H9 (cell line): ENCODE measurements at regions not wholly inside any gene's neighbourhood (a gene's known extent, or its start where the extent isn't known, plus 50 kb on each side); places are given as distances from the start of the nearest gene placed in this dataset.

ENCODE experiments used
- DNase-seq: peaks from one replicate; pipeline ENCODE4 v3.0.0-alpha.2; 2017
- H2AFZ ChIP-seq: one replicate; pipeline ENCODE4 v1.6.1; 2013; ENCODE audit warnings: mild to moderate bottlenecking, low read length, control low read depth, moderate library complexity
- H2AK5ac ChIP-seq: 2 replicates; pipeline ENCODE4 v1.6.1; 2013; ENCODE audit warnings: low read length, control low read depth, mixed read lengths; ENCODE audit not compliant: insufficient read length
- H2BK120ac ChIP-seq: one replicate; pipeline ENCODE4 v1.6.1; 2013; ENCODE audit warnings: low read depth, mild to moderate bottlenecking, low read length, control low read depth, inconsistent platforms; ENCODE audit not compliant: poor library complexity, severe bottlenecking
- H2BK12ac ChIP-seq: 2 replicates; pipeline ENCODE4 v1.6.1; 2013; ENCODE audit warnings: low read length, control low read depth, mixed read lengths, low read depth; ENCODE audit not compliant: insufficient read length
- H2BK15ac ChIP-seq: 2 replicates; pipeline ENCODE4 v1.6.1; 2013; ENCODE audit warnings: low read depth, low read length, control low read depth
- H2BK20ac ChIP-seq: one replicate; pipeline ENCODE4 v1.6.1; 2013; ENCODE audit warnings: low read depth, mild to moderate bottlenecking, low read length, control low read depth, inconsistent platforms; ENCODE audit not compliant: poor library complexity, severe bottlenecking
- H2BK5ac ChIP-seq: 2 replicates; pipeline ENCODE4 v1.6.1; 2013; ENCODE audit warnings: low read length, control low read depth, mixed read lengths; ENCODE audit not compliant: insufficient read length
- H3K14ac ChIP-seq: 2 replicates; pipeline ENCODE4 v1.6.1; 2013; ENCODE audit warnings: low read length, control low read depth; ENCODE audit not compliant: insufficient read depth
- H3K18ac ChIP-seq: 2 replicates; pipeline ENCODE4 v1.6.1; 2013; ENCODE audit warnings: low read depth, mild to moderate bottlenecking, mixed read lengths, low read length, control low read depth; ENCODE audit not compliant: insufficient read length
- H3K23ac ChIP-seq: 2 replicates; pipeline ENCODE4 v1.6.1; 2013; ENCODE audit warnings: low read length, control low read depth, mixed read lengths, low read depth; ENCODE audit not compliant: insufficient read length
- H3K23me2 ChIP-seq: 2 replicates; pipeline ENCODE4 v1.6.1; 2013; ENCODE audit warnings: low read depth, mild to moderate bottlenecking, mixed read lengths, low read length, control low read depth; ENCODE audit not compliant: insufficient read length, poor library complexity, severe bottlenecking
- H3K27ac ChIP-seq: 2 replicates; pipeline ENCODE4 v1.5.1; 2013; ENCODE audit warnings: low read length, control low read depth, mixed read lengths, low read depth; ENCODE audit not compliant: insufficient read length
- H3K27me3 ChIP-seq: 2 replicates; pipeline ENCODE4 v1.6.1; 2013; ENCODE audit warnings: low read length, control low read depth, inconsistent platforms; ENCODE audit not compliant: insufficient read depth
- H3K4ac ChIP-seq: 2 replicates; pipeline ENCODE4 v1.6.1; 2013; ENCODE audit warnings: low read depth, mild to moderate bottlenecking, control low read depth, inconsistent platforms, low read length, moderate library complexity
- H3K4me1 ChIP-seq: 2 replicates; pipeline ENCODE4 v1.6.1; 2013; ENCODE audit warnings: low read length, control low read depth, inconsistent platforms; ENCODE audit not compliant: insufficient read depth
- H3K4me2 ChIP-seq: 2 replicates; pipeline ENCODE4 v1.6.1; 2013; ENCODE audit warnings: low read length, control low read depth, mixed read lengths; ENCODE audit not compliant: insufficient read length, insufficient read depth
- H3K56ac ChIP-seq: 2 replicates; pipeline ENCODE4 v1.6.1; 2013; ENCODE audit warnings: low read depth, mild to moderate bottlenecking, mixed read lengths, low read length, control low read depth; ENCODE audit not compliant: insufficient read length
- H3K79me1 ChIP-seq: 2 replicates; pipeline ENCODE4 v1.6.1; 2013; ENCODE audit warnings: low read depth, mild to moderate bottlenecking, moderate library complexity, low read length, control low read depth, inconsistent platforms; ENCODE audit not compliant: insufficient read depth, poor library complexity, severe bottlenecking
- H3K79me2 ChIP-seq: 2 replicates; pipeline ENCODE4 v1.6.1; 2013; ENCODE audit warnings: low read length, control low read depth, inconsistent platforms; ENCODE audit not compliant: insufficient read depth
- H3K9ac ChIP-seq: 2 replicates; pipeline ENCODE4 v1.6.1; 2013; ENCODE audit warnings: low read length, control low read depth, mixed read lengths; ENCODE audit not compliant: insufficient read length; ENCODE audit errors: extremely low read depth
- H3K9me3 ChIP-seq: one replicate; pipeline ENCODE4 v1.6.1; 2013; ENCODE audit warnings: low read depth, low read length, inconsistent platforms; ENCODE audit not compliant: control insufficient read depth
- H3T11ph ChIP-seq: one replicate; pipeline ENCODE4 v1.6.1; 2013; ENCODE audit warnings: mild to moderate bottlenecking, low read length, control low read depth, inconsistent platforms
- H4K20me1 ChIP-seq: one replicate; pipeline ENCODE4 v1.6.1; 2013; ENCODE audit not compliant: control insufficient read depth, insufficient read length, insufficient read depth
- H4K5ac ChIP-seq: 2 replicates; pipeline ENCODE4 v1.6.1; 2013; ENCODE audit warnings: low read depth, mild to moderate bottlenecking, mixed read lengths, low read length, control low read depth; ENCODE audit not compliant: insufficient read length
- H4K8ac ChIP-seq: replicated peaks from 2 replicates; pipeline ENCODE4 v1.6.1; 2013; ENCODE audit warnings: low read length, control low read depth, mixed read lengths, low read depth; ENCODE audit not compliant: insufficient read length
- H4K91ac ChIP-seq: 2 replicates; pipeline ENCODE4 v1.6.1; 2013; ENCODE audit warnings: low read depth, mild to moderate bottlenecking, moderate library complexity, mixed read lengths, low read length, control low read depth; ENCODE audit not compliant: insufficient read length
- H3K27ac Mint-ChIP-seq, 3 experiments: 2 replicates in 2 of 3; 3 replicates in 1 of 3; pipeline ENCODE4 v1.8.0; 2020 to 2021; ENCODE audit warnings: mixed read lengths in 3 of 3, mild to moderate bottlenecking in 1 of 3, moderate library complexity in 1 of 3
- H3K27me3 Mint-ChIP-seq: 2 replicates; pipeline ENCODE4 v1.8.0; 2021; ENCODE audit warnings: low read depth, mild to moderate bottlenecking, moderate library complexity, mixed read lengths
- H3K36me3 Mint-ChIP-seq, 3 experiments: 2 replicates in 2 of 3; 3 replicates in 1 of 3; pipeline ENCODE4 v1.8.0; 2020 to 2021; ENCODE audit warnings: low read depth in 3 of 3, mixed read lengths in 3 of 3; ENCODE audit not compliant: insufficient read depth in 1 of 3
- H3K4me1 Mint-ChIP-seq, 2 experiments: 2 replicates each; pipeline ENCODE4 v1.8.0; 2020; ENCODE audit warnings: mixed read lengths in 2 of 2
- H3K4me3 Mint-ChIP-seq, 2 experiments: 2 replicates in 1 of 2; 3 replicates in 1 of 2; pipeline ENCODE4 v1.8.0; 2020 to 2021; ENCODE audit warnings: mild to moderate bottlenecking in 2 of 2, mixed read lengths in 2 of 2, moderate library complexity in 1 of 2
- H3K9me3 Mint-ChIP-seq, 2 experiments: 2 replicates in 1 of 2; 3 replicates in 1 of 2; pipeline ENCODE4 v1.8.0; 2020; ENCODE audit warnings: mild to moderate bottlenecking in 2 of 2, mixed read lengths in 2 of 2, moderate library complexity in 1 of 2
- CTCF ChIP-seq: fragments of 200-600 bp; sonication (generic); conservative IDR thresholded peaks from 3 replicates; pipeline ENCODE4 v1.8.0; 2021; ENCODE audit warnings: antibody characterized with exemption, mild to moderate bottlenecking
- WGBS: extraction: QIAGEN DNeasy Blood & Tissue Kit; methylation state at CpG from one replicate; pipeline ENCODE4 v1.1.7; 2013; ENCODE audit warnings: missing lambda C conversion rate, low lambda C conversion rate, mixed read lengths; ENCODE audit not compliant: insufficient read length; ENCODE audit errors: extremely low coverage; 5-methylcytosine and 5-hydroxymethylcytosine counted together

- H2BK15ac ChIP-seq, result no peak overlapping the region
- no CpG with 5 or more reads among the region's 2 CpGs for WGBS
- peaks cover 4 to 27% (median 12%) of the 10 kb centered on the region in 3 experiments; a peak in 6 of 7 replicates for H3K36me3 Mint-ChIP-seq
- DNase-seq, result no peak
- no peak overlapping the region for H3K56ac ChIP-seq
- H3K27me3 ChIP-seq, result no peaks in the 10 kb centered on the region
- no peak overlapping the region for H2BK120ac ChIP-seq
- no peak overlapping the region for H3K4ac ChIP-seq
- no peak overlapping the region for H3K18ac ChIP-seq
- no peaks in the 10 kb centered on the region for H3K79me2 ChIP-seq
- peaks cover 2% of the 10 kb centered on the region; the same call in 1 of the 2 replicates for H3K4me1 ChIP-seq
- H3K9me3 Mint-ChIP-seq, result peaks cover 17 to 23% of the 10 kb centered on the region in 2 experiments
- H3K4me1 Mint-ChIP-seq, result peaks cover 14% of the 10 kb centered on the region in 2 experiments
- H2BK20ac ChIP-seq, result no peak overlapping the region
- no peak overlapping the region for H3K4me2 ChIP-seq
- peaks cover 6% of the 10 kb centered on the region for H3K9me3 ChIP-seq
- no peak overlapping the region for H3T11ph ChIP-seq
- H3K9ac ChIP-seq, result no peak overlapping the region
- no peak overlapping the region for H2BK5ac ChIP-seq
- H2AK5ac ChIP-seq, result no peak overlapping the region
- H3K23ac ChIP-seq, result no peak overlapping the region
- TF ChIP-seq CTCF, result no peak
- no peak overlapping the region for H4K5ac ChIP-seq
- no peak overlapping the region for H2AFZ ChIP-seq
- no peak overlapping the region for H3K4me3 Mint-ChIP-seq
- no peak overlapping the region for H3K27ac Mint-ChIP-seq
- H3K27ac ChIP-seq, result no peak overlapping the region
- H4K8ac ChIP-seq, result no peak overlapping the region
- no peaks in the 10 kb centered on the region for H3K79me1 ChIP-seq
- no peaks in the 10 kb centered on the region for H3K23me2 ChIP-seq
- H3K27me3 Mint-ChIP-seq, result no peaks in the 10 kb centered on the region
- no peak overlapping the region for H3K14ac ChIP-seq
- H4K20me1 ChIP-seq, result no peaks in the 10 kb centered on the region
- H2BK12ac ChIP-seq, result no peak overlapping the region
- no peak overlapping the region for H4K91ac ChIP-seq
Measured at GRCh38 chr2:181170256-181170655, 189.9 kb downstream of the UBE2E3 start.
